ENCODE measurements at regions not wholly inside any gene's neighbourhood (a gene's known extent, or its start where the extent isn't known, plus 50 kb on each side); places are given as distances from the start of the nearest gene placed in this dataset.

GRCh38 chr1:101124405-101124804 is 98.8 kb upstream of the DPH5 start:
- TF ChIP-seq, protein P1, sequence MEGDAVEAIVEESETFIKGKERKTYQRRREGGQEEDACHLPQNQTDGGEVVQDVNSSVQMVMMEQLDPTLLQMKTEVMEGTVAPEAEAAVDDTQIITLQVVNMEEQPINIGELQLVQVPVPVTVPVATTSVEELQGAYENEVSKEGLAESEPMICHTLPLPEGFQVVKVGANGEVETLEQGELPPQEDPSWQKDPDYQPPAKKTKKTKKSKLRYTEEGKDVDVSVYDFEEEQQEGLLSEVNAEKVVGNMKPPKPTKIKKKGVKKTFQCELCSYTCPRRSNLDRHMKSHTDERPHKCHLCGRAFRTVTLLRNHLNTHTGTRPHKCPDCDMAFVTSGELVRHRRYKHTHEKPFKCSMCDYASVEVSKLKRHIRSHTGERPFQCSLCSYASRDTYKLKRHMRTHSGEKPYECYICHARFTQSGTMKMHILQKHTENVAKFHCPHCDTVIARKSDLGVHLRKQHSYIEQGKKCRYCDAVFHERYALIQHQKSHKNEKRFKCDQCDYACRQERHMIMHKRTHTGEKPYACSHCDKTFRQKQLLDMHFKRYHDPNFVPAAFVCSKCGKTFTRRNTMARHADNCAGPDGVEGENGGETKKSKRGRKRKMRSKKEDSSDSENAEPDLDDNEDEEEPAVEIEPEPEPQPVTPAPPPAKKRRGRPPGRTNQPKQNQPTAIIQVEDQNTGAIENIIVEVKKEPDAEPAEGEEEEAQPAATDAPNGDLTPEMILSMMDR (IDR thresholded peaks at IDR 0.05): no peak
- no peak for TF ChIP-seq SIN3A (IDR thresholded peaks at IDR 0.05; ENCODE audit: borderline replicate concordance, insufficient read depth, low read depth, low read length)
- no peak for TF ChIP-seq TCF7L2 (IDR thresholded peaks at IDR 0.05; ENCODE audit: low read depth, low read length)
- TF ChIP-seq, protein P2, sequence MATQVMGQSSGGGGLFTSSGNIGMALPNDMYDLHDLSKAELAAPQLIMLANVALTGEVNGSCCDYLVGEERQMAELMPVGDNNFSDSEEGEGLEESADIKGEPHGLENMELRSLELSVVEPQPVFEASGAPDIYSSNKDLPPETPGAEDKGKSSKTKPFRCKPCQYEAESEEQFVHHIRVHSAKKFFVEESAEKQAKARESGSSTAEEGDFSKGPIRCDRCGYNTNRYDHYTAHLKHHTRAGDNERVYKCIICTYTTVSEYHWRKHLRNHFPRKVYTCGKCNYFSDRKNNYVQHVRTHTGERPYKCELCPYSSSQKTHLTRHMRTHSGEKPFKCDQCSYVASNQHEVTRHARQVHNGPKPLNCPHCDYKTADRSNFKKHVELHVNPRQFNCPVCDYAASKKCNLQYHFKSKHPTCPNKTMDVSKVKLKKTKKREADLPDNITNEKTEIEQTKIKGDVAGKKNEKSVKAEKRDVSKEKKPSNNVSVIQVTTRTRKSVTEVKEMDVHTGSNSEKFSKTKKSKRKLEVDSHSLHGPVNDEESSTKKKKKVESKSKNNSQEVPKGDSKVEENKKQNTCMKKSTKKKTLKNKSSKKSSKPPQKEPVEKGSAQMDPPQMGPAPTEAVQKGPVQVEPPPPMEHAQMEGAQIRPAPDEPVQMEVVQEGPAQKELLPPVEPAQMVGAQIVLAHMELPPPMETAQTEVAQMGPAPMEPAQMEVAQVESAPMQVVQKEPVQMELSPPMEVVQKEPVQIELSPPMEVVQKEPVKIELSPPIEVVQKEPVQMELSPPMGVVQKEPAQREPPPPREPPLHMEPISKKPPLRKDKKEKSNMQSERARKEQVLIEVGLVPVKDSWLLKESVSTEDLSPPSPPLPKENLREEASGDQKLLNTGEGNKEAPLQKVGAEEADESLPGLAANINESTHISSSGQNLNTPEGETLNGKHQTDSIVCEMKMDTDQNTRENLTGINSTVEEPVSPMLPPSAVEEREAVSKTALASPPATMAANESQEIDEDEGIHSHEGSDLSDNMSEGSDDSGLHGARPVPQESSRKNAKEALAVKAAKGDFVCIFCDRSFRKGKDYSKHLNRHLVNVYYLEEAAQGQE (IDR thresholded peaks at IDR 0.05; ENCODE audit: insufficient read depth in 1 of 2, low read depth in 2 of 2, low read length in 1 of 2): no peak

Data from Panc1 (cell line).